ENCODE measurements at regions not wholly inside any gene's neighbourhood (a gene's known extent, or its start where the extent isn't known, plus 50 kb on each side); places are given as distances from the start of the nearest gene placed in this dataset.

GRCh38 chr21:28805885-28806284 lies 186.8 kb downstream of the LTN1 start:
- H3K4me3 ChIP-seq = no peak overlapping the region
- TF ChIP-seq CTCF (IDR thresholded peaks at IDR 0.05) = no peak
- peaks cover 0 to 9% of the 10 kb centered on the region in 2 donors for H3K9me3 ChIP-seq
- no peaks in the 10 kb centered on the region for H3K36me3 ChIP-seq
- peak overlapping the region; percentile 10 to 68 for H3K27ac ChIP-seq
- ATAC-seq (peak; percentile 56), DNase-seq (peak in 1 of 4 donors; percentile 43)
- intact Hi-C loops (cut with DNase I) = no loop called here
- no peaks in the 10 kb centered on the region for H3K4me1 ChIP-seq
- H3K27me3 ChIP-seq = no peaks in the 10 kb centered on the region

- ATAC-seq (no peak), DNase-seq (no peak)
- no peaks in the 10 kb centered on the region for H3K27me3 ChIP-seq
- peak overlapping the region in 1 of 2 donors; percentile 68 for H3K27ac ChIP-seq
- H3K9me3 ChIP-seq = peaks cover 0 to 9% of the 10 kb centered on the region in 2 donors
- no peak for TF ChIP-seq CTCF (IDR thresholded peaks at IDR 0.05)
- H3K4me1 ChIP-seq = no peaks in the 10 kb centered on the region
- intact Hi-C loops (cut with DNase I) = no loop called here
- H3K36me3 ChIP-seq = no peaks in the 10 kb centered on the region
- H3K4me3 ChIP-seq = no peak overlapping the region
These were observed 188.5 kb downstream of the LTN1 start for GRCh38 chr21:28804089-28804670.

- no peak for TF ChIP-seq CTCF (IDR thresholded peaks at IDR 0.05)
- H3K36me3 ChIP-seq = no peaks in the 10 kb centered on the region
- ATAC-seq = no peak
- intact Hi-C loops (cut with DNase I) = no loop called here
- H3K4me1 ChIP-seq = no peaks in the 10 kb centered on the region
- no peak for DNase-seq
- H3K27ac ChIP-seq = no peak overlapping the region
- no peak overlapping the region for H3K4me3 ChIP-seq
- H3K9me3 ChIP-seq = no peaks in the 10 kb centered on the region
- no peaks in the 10 kb centered on the region for H3K27me3 ChIP-seq
These were observed 190.8 kb downstream of the LTN1 start for GRCh38 chr21:28801906-28802305.

- intact Hi-C loops (cut with DNase I) = no loop called here
- Histone ChIP-seq H3K36me3 (no peaks in the 10 kb centered on the region), H3K27ac (no peak overlapping the region), H3K9me3 (no peaks in the 10 kb centered on the region), H3K4me1 (no peaks in the 10 kb centered on the region), H3K27me3 (no peaks in the 10 kb centered on the region), H3K4me3 (no peak overlapping the region)
- no peak for ATAC-seq
- TF ChIP-seq CTCF (IDR thresholded peaks at IDR 0.05) = no peak
- no peak for DNase-seq
These were observed 192.8 kb downstream of the LTN1 start for GRCh38 chr21:28799926-28800325.

- no peak overlapping the region for H3K27ac ChIP-seq
- H3K4me1 ChIP-seq = no peaks in the 10 kb centered on the region
- H3K9me3 ChIP-seq = no peaks in the 10 kb centered on the region
- H3K36me3 ChIP-seq = no peaks in the 10 kb centered on the region
- TF ChIP-seq CTCF (IDR thresholded peaks at IDR 0.05) = no peak
- ATAC-seq (no peak), DNase-seq (no peak)
- intact Hi-C loops (cut with DNase I) = no loop called here
- H3K4me3 ChIP-seq = no peak overlapping the region
- H3K27me3 ChIP-seq = no peaks in the 10 kb centered on the region
These were observed 193.9 kb downstream of the LTN1 start for GRCh38 chr21:28798798-28799197.

All from left lung (tissue), 4 donors.